HG03175 (cell line): ENCODE measurements at regions not wholly inside any gene's neighbourhood (a gene's known extent, or its start where the extent isn't known, plus 50 kb on each side); places are given as distances from the start of the nearest gene placed in this dataset.

Experiments
- ATAC-seq: cut with Tn5 transposase; IDR thresholded peaks from one replicate; pipeline ENCODE4 v1.9.1; 2021; ENCODE audit warnings: mild to moderate bottlenecking, moderate library complexity; ENCODE audit not compliant: unreplicated experiment

DNA sequence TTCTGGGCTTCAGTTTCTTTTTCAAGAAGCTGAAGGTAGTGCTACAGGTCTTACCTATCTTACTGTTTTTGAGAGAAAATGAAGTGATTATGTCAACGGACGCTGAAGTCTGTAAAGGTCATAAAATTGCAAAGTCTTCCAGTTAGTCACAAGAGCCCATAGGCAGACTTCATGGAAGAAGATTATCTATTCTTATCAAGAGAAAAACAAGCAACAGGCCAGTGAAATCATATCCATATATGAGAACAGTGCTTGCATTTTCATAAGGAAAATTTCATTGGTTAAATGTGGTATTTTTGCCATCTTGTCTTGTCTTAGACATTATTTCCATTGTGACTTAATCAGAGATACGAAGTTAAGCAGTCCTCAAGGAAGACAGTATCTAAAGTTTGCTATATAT is 412.7 kb upstream of the SEL1L start:
- ATAC-seq = no peak

DNA sequence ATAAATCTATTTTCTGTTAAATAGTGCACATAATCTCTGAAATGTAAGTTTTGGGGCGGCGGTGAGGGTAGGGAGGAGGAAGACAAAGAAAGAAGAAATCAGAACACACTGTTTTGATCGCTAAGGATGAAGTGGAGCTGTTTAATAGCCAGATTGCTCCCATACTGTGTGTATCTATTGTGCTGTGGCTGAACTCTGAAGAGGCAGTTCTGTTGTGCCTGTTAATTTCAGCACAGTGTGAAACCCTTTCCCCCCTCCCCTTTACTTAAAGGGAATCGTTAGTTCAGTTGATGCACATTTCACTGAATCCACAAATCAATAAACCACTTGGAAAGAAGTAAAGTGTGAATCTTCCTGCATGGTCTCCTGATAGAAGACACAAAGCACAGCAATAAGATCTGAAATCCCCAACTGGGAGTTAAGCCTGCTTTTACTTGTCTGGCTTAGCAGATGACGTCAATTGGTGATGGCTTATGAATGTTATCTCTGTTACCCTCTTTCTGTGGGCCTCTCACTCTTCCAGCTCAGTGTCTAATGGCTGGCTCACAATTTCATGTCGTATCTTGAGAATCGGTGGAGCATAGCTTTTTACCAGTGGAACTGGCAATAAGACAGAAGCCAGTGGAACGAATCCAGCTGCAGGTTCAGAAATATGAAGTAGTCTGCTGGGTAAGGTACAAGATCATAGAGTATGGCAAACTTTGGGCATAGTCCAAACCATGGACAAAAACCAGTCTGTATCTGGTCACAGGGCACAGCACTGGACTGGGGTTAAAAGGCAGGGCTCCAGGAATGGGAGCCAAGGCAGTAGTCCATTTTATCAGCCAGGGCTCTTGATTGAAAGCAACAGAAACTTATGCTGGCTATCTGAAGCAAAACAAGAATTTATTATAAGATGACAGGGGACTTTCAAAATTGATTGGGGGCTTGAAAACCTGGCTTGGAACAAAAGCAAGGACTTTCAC is 413.5 kb upstream of the SEL1L start:
- ATAC-seq = no peak

DNA sequence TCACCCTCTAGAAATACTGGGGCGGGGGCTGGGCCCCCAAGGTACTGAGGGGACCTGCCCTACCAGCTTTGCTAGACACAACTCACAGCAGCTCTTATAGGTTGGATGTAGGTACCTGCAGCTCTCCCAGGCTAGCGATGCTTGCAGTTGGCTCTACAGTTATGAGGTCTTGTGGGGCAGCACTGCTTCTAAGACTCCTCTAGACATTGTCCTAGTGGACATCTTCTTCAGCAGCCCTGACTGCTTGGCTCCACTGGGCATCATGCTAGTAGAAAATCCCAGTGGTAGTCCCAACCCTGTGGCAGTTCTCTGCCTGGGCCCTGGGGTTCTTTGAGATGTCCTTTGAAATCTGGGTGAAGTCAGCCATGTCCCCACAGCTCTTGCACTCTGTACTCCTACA is 419.3 kb upstream of the SEL1L start:
- no peak for ATAC-seq

DNA sequence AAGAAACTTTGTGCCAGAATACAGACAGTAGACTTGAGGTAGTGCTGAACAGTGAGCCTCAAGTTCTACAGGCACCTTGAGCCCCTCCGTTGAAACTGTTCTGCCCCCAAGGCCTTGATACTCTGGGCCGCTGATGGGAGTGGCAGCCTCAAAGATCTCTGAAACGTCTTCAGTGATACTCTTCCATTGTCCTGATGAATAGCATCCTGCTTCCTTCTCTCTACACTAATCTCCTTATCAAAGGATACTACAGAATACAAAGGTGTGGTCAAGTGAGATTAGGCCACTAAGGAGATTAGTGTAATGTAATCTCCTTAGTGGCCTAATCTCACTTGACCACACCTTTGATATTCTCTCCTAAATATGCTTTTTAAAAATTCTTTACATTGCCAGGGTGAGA is 419.8 kb upstream of the SEL1L start:
- ATAC-seq = no peak

DNA sequence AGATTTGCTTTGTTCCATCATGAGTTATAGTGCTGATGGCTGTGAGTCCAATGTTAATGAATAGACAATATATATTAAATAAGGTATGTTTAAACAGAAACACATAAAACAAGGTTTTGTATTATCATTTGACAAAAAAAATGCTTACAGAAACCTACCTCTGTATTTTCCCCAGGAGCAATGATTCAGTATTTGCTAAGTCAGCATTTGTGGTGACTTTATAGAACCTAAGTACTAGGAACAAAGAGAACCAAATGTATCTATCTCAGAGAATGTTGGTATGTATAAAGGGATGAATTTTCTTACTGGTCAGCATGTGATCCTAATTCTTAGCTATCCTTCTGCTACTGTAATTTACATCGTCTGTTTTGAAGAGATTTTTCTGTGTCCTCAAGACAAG is 421.5 kb upstream of the SEL1L start:
- no peak for ATAC-seq

DNA sequence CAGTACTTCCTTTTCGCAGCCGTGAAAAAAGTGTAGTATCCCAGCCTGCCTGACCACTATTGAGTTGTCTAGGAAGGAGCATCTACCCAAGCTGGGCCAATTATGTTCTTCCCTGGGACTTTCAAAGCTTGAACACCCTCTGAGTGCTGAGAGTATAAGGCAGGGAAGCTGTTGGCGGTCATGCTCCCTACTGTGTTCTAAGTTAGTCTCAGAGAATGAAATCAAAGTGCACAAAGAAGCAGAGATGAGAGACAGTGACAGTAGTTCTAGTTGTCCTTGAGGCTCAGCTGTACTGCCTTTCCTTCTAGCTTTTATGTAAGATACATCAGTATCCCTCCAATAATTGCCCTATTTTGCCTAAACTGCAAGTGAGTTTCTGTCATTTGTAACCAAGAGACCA is 427.1 kb upstream of the SEL1L start:
- ATAC-seq = no peak

DNA sequence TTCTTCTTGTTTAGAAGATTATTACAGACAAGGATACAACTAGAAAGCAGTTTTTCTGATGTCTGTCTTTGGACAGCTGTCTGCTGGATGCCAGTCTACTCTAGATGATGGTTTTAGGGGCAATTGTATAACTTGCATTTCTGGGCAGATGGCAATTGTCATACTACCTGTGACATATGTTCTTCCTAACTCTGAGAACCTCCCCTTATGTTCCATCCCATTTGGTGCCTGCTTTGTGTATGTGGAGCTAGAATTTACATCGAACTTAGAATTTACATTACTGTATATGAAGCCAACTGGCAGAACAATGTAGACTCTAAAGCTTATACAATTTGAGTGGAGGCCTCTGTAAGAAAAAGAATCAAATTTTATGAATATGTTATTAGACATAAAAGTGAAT is 430.2 kb upstream of the SEL1L start:
- ATAC-seq = no peak

DNA sequence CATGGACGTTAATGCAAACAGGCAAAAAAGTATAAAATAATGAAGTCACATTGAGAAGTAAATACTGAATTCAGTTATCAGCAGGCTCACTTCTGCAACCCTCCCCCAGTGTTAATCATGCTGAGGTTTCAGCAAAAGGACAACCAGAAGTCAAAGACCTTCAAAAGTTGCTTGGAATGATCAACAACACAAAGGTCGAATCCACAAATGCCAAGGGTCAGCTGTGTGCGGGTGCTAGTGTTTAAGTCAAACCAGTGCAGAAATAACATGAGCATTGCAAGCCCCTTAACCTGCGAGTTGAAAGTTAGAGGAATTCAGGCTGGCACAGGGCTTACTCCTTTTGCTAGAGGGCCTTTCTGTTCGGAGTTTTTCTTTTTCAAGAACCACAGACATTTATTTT is 436.7 kb upstream of the SEL1L start:
- ATAC-seq = no peak

DNA sequence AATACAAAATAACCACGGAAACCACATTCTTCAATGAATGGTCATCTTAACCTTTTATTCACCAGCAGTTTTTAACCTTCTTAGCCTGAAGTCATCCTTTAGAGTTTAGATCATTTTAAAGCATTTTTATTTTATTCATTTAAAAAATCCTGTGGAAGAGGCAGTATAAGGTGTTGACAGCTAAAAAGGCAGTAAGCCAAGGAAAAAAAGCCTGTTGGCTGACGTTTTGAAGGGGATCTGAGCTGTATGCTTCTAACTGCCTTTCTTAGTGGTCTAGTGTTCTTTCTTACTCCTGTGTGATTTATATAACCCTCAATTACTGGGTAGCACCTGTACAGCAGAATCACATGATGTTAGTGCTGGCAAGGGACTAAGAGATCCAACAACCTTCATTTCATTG is 438.3 kb upstream of the SEL1L start:
- no peak for ATAC-seq

DNA sequence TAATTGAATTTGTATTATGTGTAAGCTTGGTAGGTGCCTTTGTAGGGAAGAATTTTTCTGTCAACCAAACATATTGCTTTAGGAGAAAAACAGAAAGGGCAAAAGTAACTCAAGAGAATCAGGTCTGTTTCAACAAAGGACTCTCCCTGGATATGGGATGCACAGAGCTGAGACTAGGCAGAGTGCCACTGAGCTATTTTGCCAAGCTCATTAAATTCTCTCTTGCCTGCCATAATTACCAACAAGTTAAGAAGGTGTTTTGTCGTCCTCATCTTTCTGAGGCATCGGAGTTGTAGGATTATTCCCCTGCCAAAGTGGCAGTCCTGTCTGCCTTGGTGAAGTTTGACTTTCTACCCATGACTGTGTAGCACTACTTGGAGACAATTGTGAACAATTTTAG is 438.9 kb upstream of the SEL1L start:
- ATAC-seq = no peak

DNA sequence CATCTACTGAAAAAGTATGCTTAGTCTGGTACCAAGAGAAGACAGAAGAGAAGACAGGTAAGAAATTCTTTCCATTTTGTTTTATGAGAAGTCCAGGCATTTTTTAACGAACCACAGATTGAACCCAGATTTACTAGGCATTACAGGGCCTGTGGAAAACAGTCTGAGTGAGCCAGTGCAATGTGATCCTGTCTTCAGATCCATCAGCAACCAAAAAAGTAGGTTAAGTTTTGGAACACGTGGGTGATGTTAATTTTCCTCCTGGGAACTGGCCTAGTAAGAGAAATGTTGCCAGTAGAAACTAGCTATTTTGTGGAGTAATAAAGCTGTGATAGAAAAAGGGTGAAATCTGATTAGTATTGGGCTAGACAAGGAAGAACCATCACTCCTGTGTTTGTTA is 440.9 kb upstream of the SEL1L start:
- ATAC-seq = no peak

DNA sequence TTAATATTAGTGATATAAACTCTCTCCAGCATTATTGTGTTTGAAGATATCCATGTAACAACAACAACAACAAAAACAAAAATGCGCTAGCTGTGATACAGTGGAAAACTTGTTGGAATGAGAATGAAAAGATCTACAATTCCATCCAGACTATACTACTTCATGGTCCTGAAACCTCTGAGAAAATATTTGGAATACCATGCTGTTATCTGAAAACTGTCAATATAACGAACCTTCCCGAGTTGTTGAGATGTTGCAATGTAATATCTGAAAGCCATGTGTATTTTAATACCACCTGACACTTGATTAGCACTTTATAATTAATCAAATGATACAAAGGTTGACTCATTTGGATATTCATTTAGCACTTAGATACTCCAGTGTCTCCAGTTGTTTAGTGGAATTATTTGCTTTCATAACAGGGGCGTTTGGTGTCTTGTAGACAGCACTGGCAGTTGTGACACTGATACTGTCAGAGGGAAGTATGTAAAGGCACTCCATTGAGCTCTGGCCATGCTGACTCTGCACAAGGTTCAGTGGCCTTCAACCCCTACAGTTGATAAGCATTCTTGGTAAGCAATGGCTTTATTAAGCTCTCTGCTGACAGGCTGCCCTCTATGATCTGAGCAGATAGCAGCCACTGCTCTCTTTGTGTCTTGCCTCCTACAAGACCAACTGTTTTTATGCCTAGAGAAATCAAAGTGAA is 447.1 kb upstream of the SEL1L start:
- ATAC-seq = no peak

DNA sequence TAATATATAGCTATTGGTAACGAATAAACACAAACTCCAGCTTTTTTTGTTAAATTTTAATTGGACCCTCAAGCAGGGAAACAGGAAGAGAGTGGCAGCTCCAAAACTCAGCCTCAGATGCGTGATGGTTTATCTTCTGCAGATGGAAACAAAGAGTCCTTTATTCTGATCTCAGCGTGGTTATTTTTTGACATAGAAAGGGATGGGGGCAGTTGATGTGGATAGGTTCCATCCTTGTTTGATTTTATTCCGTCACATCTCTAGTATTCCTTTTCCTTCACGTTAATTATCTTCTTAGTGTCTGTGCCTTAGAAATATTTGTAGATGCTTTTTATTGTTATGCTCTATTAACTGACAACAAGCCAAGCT is 447.6 kb upstream of the SEL1L start:
- no peak for ATAC-seq

DNA sequence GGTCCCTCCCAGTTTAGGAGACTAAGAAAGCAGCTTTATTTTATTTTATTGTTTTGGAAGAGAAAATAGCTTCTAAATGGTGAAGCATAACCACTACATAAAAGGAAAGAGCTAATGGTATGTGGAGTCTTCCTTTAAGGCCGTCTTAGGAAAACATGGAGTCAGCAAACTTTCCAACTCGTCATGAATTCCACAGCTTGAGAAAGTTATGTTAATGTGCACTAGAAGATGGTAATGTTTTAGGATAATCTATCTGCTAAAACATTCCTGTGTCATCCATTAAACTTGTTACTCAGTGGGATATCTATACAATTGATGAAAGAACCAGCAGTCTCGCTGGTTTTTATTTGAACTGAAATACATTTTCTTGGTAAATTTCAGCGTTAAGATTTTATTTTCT is 448.4 kb upstream of the SEL1L start:
- no peak for ATAC-seq

DNA sequence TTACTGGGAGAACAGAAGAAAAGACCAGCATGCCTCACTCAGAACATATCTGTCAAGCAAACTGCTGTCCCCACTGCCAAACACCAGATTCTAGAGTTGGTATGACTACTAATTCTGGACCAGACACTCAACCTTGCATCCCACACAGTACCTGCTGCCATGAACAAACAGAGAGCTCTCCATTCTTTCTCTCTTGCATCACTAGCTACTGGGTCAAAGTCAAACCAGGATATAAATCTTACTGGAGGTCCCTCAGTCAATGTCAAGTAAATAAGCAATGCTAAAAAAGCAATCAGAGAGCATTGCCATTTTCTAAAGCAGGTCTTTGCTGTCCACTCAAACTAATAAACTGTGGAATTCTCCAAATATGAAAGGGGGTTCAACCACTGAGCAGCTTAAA is 452.4 kb upstream of the SEL1L start:
- no peak for ATAC-seq

DNA sequence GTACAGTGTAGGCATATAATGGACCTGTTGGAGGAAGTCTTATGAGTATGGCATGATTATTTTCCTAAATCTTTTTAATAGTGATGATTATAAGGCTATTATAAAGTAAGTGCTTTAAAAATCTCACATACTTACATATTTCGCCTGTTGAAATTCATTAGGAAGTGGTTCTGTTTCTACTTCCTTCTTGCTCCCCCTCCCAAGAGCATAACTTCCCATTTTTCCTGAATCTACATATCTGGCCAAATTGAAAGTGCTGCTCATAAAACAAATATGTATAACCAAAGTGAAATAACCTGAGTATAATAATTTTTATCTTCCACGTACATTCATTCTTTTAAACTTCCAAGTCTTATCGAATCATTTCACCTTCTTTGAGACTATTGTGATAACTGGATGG is 455.6 kb upstream of the SEL1L start:
- ATAC-seq = no peak

DNA sequence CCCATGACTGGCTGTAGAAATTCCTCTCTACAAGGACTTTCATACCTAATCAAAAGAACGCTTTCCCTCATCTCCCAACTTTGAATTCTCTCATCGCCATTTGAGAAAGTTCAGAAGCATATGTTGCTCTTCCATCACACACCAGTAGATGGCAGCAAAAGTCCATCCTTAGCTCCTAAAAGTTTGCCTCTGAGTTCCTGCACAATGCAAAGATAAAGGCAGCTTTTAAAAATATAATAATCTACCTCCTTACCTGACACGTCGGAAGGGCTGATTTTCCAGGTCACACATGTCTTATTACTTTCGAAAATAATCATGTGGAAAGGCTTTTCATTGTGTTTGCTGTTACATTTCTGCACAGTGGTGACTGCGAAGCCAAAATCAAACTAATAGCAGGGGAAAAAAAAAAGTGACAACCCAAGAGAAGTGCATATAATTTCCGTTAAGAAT is 456.7 kb upstream of the SEL1L start:
- peak; percentile 67 for ATAC-seq

DNA sequence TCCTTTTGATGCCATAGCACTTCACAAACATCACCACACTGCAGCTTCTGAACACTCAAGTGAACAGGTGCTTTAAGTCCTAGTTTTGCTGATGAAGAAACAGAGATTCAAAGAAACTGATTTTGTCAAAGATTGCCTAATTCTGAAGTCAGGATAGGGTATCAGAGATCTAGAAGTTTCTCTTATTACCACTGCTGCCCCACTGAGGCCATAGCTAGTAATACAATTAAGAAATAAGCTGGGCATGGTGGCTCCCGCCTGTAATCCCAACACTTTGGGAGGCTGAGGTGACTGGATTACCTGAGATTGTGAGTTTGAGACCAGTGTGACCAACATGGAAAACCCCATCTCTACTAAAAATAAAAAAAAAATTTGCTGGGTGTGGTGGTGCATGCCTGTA is 458.3 kb upstream of the SEL1L start:
- ATAC-seq = no peak

DNA sequence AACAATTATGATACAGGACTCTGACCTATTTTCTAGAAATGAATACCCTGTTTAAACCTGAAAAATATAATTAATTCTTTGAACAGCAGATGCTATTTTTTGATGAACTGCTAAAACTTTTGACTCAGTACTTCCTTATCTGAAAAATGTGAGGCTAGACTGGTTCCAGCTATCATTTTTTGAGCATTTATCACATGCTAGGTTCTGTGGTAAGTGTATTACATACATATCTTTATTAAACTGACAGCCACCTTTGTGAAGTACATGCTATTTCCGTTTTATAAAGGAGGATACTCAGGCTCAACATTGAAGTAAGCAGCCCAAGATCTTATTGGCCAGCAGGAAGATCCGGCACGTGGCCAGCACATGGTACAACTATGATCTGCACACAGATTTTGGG is 459.8 kb upstream of the SEL1L start:
- ATAC-seq = no peak

DNA sequence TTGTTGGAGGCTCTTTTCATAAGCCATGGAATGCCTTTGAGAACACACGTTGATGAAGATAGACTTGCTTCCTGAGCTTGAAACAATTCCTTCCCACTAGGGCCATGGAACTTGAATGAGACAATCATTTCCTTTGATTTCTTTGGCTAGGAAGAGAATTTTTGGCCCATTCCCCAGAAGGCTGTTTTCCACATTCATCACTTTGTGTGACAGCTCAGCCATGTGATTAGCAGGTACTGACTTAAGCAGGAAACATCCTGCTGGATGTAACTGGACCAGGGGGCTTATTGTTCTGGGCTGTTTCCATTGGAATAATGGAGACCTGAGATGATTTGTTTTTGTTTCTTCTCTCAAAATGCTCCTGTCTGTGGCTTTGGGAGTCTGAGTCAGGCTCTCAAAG is 469.8 kb upstream of the SEL1L start:
- ATAC-seq = no peak

DNA sequence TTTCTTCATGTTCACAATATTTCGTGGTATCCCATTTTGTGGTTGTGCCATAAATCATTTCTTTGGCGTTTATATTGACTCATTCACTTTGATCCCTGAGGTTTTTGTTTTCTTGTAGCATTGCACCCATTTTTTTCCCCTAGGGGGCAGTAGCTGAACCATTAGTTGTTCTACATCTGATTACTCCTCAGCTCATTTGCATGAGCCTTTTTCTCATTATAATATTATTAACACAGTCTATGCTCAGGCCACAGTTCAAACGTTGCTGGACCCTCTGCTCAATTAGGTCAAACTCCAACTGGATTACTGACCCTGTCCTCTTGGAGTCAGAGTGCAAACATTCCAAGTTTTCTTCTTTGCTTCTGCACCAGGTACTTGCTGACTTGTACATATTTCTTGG is 475.4 kb upstream of the SEL1L start:
- ATAC-seq = no peak

DNA sequence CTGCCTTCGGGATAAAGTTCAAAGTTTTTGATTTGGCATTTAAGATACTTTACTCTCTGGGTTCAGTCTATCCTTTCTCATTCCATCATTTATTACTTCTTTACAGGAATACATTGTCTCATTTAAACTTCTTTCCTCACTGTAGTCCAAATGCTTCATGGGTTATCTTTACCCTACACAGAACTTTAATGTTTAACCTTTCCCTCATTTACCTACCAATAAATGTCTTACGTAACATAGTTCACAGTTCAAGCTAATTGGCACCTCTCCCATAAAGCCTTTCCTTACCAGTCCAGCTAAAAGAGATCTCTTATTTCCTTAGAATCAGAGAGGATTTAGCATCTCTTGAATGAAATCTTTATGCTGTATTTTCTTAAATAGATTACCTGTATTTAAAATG is 476.3 kb upstream of the SEL1L start:
- ATAC-seq = no peak
